ENCODE measurements at regions not wholly inside any gene's neighbourhood (a gene's known extent, or its start where the extent isn't known, plus 50 kb on each side); places are given as distances from the start of the nearest gene placed in this dataset.
A peak's percentile ranks its signal among the peaks of the same experiment; 100 is the strongest.

GRCh38 chr13:90882551-90882950, 464.9 kb upstream of the MIR17HG start:
- CTCF ChIA-PET = interaction anchor here (0.7 kb wide), 1 partner anchor 39 kb away, joined by 3 read pairs; no protein-coding TSS in a partner anchor

GRCh38 chr13:90883592-90883991, 463.9 kb upstream of the MIR17HG start:
- ChIA-PET POLR2A (no interaction called here), CTCF (no interaction called here)
- no peak overlapping the region for H3K4me3 ChIP-seq (ENCODE audit: low read depth, low read length)
- H3K36me3 ChIP-seq (ENCODE audit: control insufficient read depth in 2 of 2, insufficient read depth in 1 of 2, low read length in 2 of 2) = no peaks in the 10 kb centered on the region
- no peaks in the 10 kb centered on the region for H3K9me3 ChIP-seq (ENCODE audit: control insufficient read depth, insufficient read depth, low read depth, low read length)
- no peak overlapping the region for H3K27ac ChIP-seq (ENCODE audit: extremely low read depth, low read depth, low read length)
- TF ChIP-seq ZNF785 (tag by site-specific recombination; IDR thresholded peaks at IDR 0.05) = no peak
- TF ChIP-seq ZNF76 (tag by site-specific recombination; IDR thresholded peaks at IDR 0.05; ENCODE audit: borderline replicate concordance, low read depth) = no peak
- TF ChIP-seq GFI1B (tag by site-specific recombination; IDR thresholded peaks at IDR 0.05) = no peak
- TF ChIP-seq ZNF521 (tag by site-specific recombination; IDR thresholded peaks at IDR 0.05) = no peak
- no peak for TF ChIP-seq ZNF214 (tag by site-specific recombination; IDR thresholded peaks at IDR 0.05; ENCODE audit: borderline replicate concordance)
- no peak for TF ChIP-seq ZNF335 (tag by site-specific recombination; conservative IDR thresholded peaks at IDR 0.05)
- no peak for TF ChIP-seq FEZF1 (tag by site-specific recombination; IDR thresholded peaks at IDR 0.05)
- TF ChIP-seq ZNF341 (tag by site-specific recombination; IDR thresholded peaks at IDR 0.05; ENCODE audit: low read depth) = no peak
- H3K4me1 ChIP-seq (ENCODE audit: control insufficient read depth, insufficient read depth, low read length) = no peaks in the 10 kb centered on the region

More at GRCh38 chr13:90882551-90882950, 464.9 kb upstream of the MIR17HG start:
- POLR2A ChIA-PET = no interaction called here
- H3K4me1 ChIP-seq (ENCODE audit: control insufficient read depth, insufficient read depth, low read length) = no peaks in the 10 kb centered on the region
- no peak overlapping the region for H3K4me3 ChIP-seq (ENCODE audit: low read depth, low read length)
- H3K9me3 ChIP-seq (ENCODE audit: control insufficient read depth, insufficient read depth, low read depth, low read length) = no peaks in the 10 kb centered on the region
- no peaks in the 10 kb centered on the region for H3K36me3 ChIP-seq (ENCODE audit: control insufficient read depth in 2 of 2, insufficient read depth in 1 of 2, low read length in 2 of 2)
- TF ChIP-seq MZF1 (tag by site-specific recombination; IDR thresholded peaks at IDR 0.05; ENCODE audit: borderline replicate concordance) (no peak), KLF17 (tag by site-specific recombination; IDR thresholded peaks at IDR 0.05) (no peak), ZNF704 (tag by site-specific recombination; IDR thresholded peaks at IDR 0.05) (no peak), ZNF10 (tag by site-specific recombination; IDR thresholded peaks at IDR 0.05) (no peak), KLF7 (tag by site-specific recombination; IDR thresholded peaks at IDR 0.05; ENCODE audit: borderline replicate concordance) (no peak), CTCF (tag by site-specific recombination; IDR thresholded peaks at IDR 0.05) (no peak), ZNF16 (tag by site-specific recombination; IDR thresholded peaks at IDR 0.05; ENCODE audit: low read depth) (no peak), ZNF416 (tag by site-specific recombination; IDR thresholded peaks at IDR 0.05) (no peak), ZBTB6 (tag by site-specific recombination; IDR thresholded peaks at IDR 0.05) (no peak)
- H3K27ac ChIP-seq (ENCODE audit: extremely low read depth, low read depth, low read length) = no peak overlapping the region

- H3K4me3 ChIP-seq (ENCODE audit: low read depth, low read length) = no peak overlapping the region
- H3K4me1 ChIP-seq (ENCODE audit: control insufficient read depth, insufficient read depth, low read length) = no peaks in the 10 kb centered on the region
- H3K27ac ChIP-seq (ENCODE audit: extremely low read depth, low read depth, low read length) = no peak overlapping the region
- ChIA-PET POLR2A (no interaction called here), CTCF (no interaction called here)
- H3K9me3 ChIP-seq (ENCODE audit: control insufficient read depth, insufficient read depth, low read depth, low read length) = no peaks in the 10 kb centered on the region
- H3K36me3 ChIP-seq (ENCODE audit: control insufficient read depth in 2 of 2, insufficient read depth in 1 of 2, low read length in 2 of 2) = no peaks in the 10 kb centered on the region
- TF ChIP-seq ZNF132 (tag by site-specific recombination; IDR thresholded peaks at IDR 0.05; ENCODE audit: borderline replicate concordance) (no peak), SCRT2 (tag by site-specific recombination; IDR thresholded peaks at IDR 0.05) (0 out of 2 replicates have a peak, but pooled peaks have one; percentile 20), ZNF473 (tag by site-specific recombination; IDR thresholded peaks at IDR 0.05) (no peak), ZBTB17 (tag by site-specific recombination; IDR thresholded peaks at IDR 0.05) (no peak), ZNF785 (tag by site-specific recombination; IDR thresholded peaks at IDR 0.05) (no peak), SCRT1 (tag by site-specific recombination; IDR thresholded peaks at IDR 0.05; ENCODE audit: borderline replicate concordance) (0 out of 2 replicates have a peak, but pooled peaks have one; percentile 53), MYNN (tag by site-specific recombination; IDR thresholded peaks at IDR 0.05; ENCODE audit: borderline replicate concordance) (no peak), ZNF664 (tag by site-specific recombination; IDR thresholded peaks at IDR 0.05) (no peak), SP7 (tag by site-specific recombination; IDR thresholded peaks at IDR 0.05) (no peak)
These were observed 463.4 kb upstream of the MIR17HG start for GRCh38 chr13:90884066-90884465.

Measured in HEK293 (cell line).